Colonic mucosa (tissue), 4 donors: ENCODE measurements at regions not wholly inside any gene's neighbourhood (a gene's known extent, or its start where the extent isn't known, plus 50 kb on each side); places are given as distances from the start of the nearest gene placed in this dataset.
"Not testable (repeated sequence)": the region's sequence is repeated elsewhere in the genome, so short reads cannot be mapped to it uniquely, and the experiment has no call there.

Source experiments
- DNase-seq: peaks from one replicate; pipeline ENCODE4 v3.0.0-alpha.2; 2020
- H3K27ac ChIP-seq: fragments of 200-600 bp; one replicate; pipeline ENCODE4 v1.8.0; 2021
- H3K27me3 ChIP-seq: fragments of 200-600 bp; one replicate; pipeline ENCODE4 v1.8.0; 2021
- H3K36me3 ChIP-seq: fragments of 200-600 bp; one replicate; pipeline ENCODE4 v1.8.0; 2021
- H3K4me1 ChIP-seq: fragments of 200-600 bp; one replicate; pipeline ENCODE4 v1.8.0; 2021; ENCODE audit warnings: mild to moderate bottlenecking
- H3K4me3 ChIP-seq: fragments of 200-600 bp; one replicate; pipeline ENCODE4 v1.8.0; 2021
- H3K9ac ChIP-seq, 2 donors: one replicate each; pipeline ENCODE4 v1.7.0; 2013; ENCODE audit warnings: control low read depth in 2 of 2, low read depth in 2 of 2, low read length in 2 of 2
- H3K9me3 ChIP-seq: fragments of 200-600 bp; one replicate; pipeline ENCODE4 v1.8.0; 2021
- CTCF ChIP-seq: fragments of 200-600 bp; IDR thresholded peaks from one replicate; pipeline ENCODE4 v1.8.0; 2022; ENCODE audit warnings: antibody characterized with exemption, mild to moderate bottlenecking
- intact Hi-C: fragments of 100-400 bp; cut with DNase I; formaldehyde crosslinking; loops from one replicate; pipeline ENCODE4 v1.14.1; 2022
- donor health status: healthy.
- donor health status: DM: no; HTN: no; CAD: no.
- donor health status: DM: no; HTN: no; CAD: no.

- H3K9ac ChIP-seq = no peak overlapping the region
- no peaks in the 10 kb centered on the region for H3K4me1 ChIP-seq
- no peak for DNase-seq
- H3K27ac ChIP-seq = no peak overlapping the region
- H3K27me3 ChIP-seq = no peaks in the 10 kb centered on the region
- H3K9me3 ChIP-seq = no peaks in the 10 kb centered on the region
- no peak overlapping the region for H3K4me3 ChIP-seq
- H3K36me3 ChIP-seq = no peaks in the 10 kb centered on the region
- intact Hi-C loops = no loop called here
- no peak for TF ChIP-seq CTCF
Measured at GRCh38 chr2:234175649-234176048, 125.1 kb downstream of the SPP2 start.

GRCh38 chr2:234174742-234175141 lies 124.2 kb downstream of the SPP2 start:
- no peaks in the 10 kb centered on the region for H3K36me3 ChIP-seq
- H3K27ac ChIP-seq = no peak overlapping the region
- H3K4me3 ChIP-seq = no peak overlapping the region
- no peaks in the 10 kb centered on the region for H3K4me1 ChIP-seq
- H3K9me3 ChIP-seq = no peaks in the 10 kb centered on the region
- intact Hi-C loops = no loop called here
- H3K27me3 ChIP-seq = no peaks in the 10 kb centered on the region
- TF ChIP-seq CTCF = no peak
- no peak overlapping the region for H3K9ac ChIP-seq
- no peak for DNase-seq

- H3K4me3 ChIP-seq = no peak overlapping the region
- H3K27ac ChIP-seq = no peak overlapping the region
- intact Hi-C loops = no loop called here
- no peaks in the 10 kb centered on the region for H3K9me3 ChIP-seq
- H3K36me3 ChIP-seq = no peaks in the 10 kb centered on the region
- DNase-seq = no peak
- H3K9ac ChIP-seq = no peak overlapping the region
- H3K27me3 ChIP-seq = no peaks in the 10 kb centered on the region
- no peaks in the 10 kb centered on the region for H3K4me1 ChIP-seq
- TF ChIP-seq CTCF = no peak
Measured at GRCh38 chr2:234172532-234172931, 122.0 kb downstream of the SPP2 start.

GRCh38 chr2:234172066-234172465 lies 121.6 kb downstream of the SPP2 start:
- TF ChIP-seq CTCF = no peak
- Histone ChIP-seq H3K4me1 (no peaks in the 10 kb centered on the region), H3K36me3 (no peaks in the 10 kb centered on the region), H3K4me3 (no peak overlapping the region), H3K27ac (no peak overlapping the region), H3K27me3 (no peaks in the 10 kb centered on the region), H3K9ac (no peak overlapping the region), H3K9me3 (no peaks in the 10 kb centered on the region)
- DNase-seq = no peak
- intact Hi-C loops = no loop called here

- H3K27me3 ChIP-seq = no peaks in the 10 kb centered on the region
- H3K36me3 ChIP-seq = no peaks in the 10 kb centered on the region
- no peak for DNase-seq
- intact Hi-C loops = no loop called here
- H3K4me3 ChIP-seq = no peak overlapping the region
- H3K4me1 ChIP-seq = no peaks in the 10 kb centered on the region
- TF ChIP-seq CTCF = no peak
- no peak overlapping the region for H3K9ac ChIP-seq
- no peaks in the 10 kb centered on the region for H3K9me3 ChIP-seq
- no peak overlapping the region for H3K27ac ChIP-seq
Measured at GRCh38 chr2:234171666-234172065, 121.2 kb downstream of the SPP2 start.

- TF ChIP-seq CTCF = no peak
Measured at GRCh38 chr2:234169674-234170073, 119.2 kb downstream of the SPP2 start.

GRCh38 chr2:234168605-234169570 lies 118.4 kb downstream of the SPP2 start:
- H3K36me3 ChIP-seq, H3K4me1 ChIP-seq, H3K9ac ChIP-seq, H3K27me3 ChIP-seq, H3K27ac ChIP-seq, intact Hi-C loops, H3K4me3 ChIP-seq, DNase-seq, H3K9me3 ChIP-seq: not testable (repeated sequence)

More at GRCh38 chr2:234169674-234170073, 119.2 kb downstream of the SPP2 start:
- intact Hi-C loops = no loop called here
- no peak overlapping the region for H3K9ac ChIP-seq
- no peaks in the 10 kb centered on the region for H3K27me3 ChIP-seq
- no peaks in the 10 kb centered on the region for H3K36me3 ChIP-seq
- no peak for DNase-seq
- H3K4me1 ChIP-seq = no peaks in the 10 kb centered on the region
- no peak overlapping the region for H3K27ac ChIP-seq
- H3K9me3 ChIP-seq = no peaks in the 10 kb centered on the region
- H3K4me3 ChIP-seq = no peak overlapping the region
